Stomach (tissue), 4 donors: ENCODE measurements at regions not wholly inside any gene's neighbourhood (a gene's known extent, or its start where the extent isn't known, plus 50 kb on each side); places are given as distances from the start of the nearest gene placed in this dataset.

Experiments
- EP300 ChIP-seq: sonication (generic); formaldehyde crosslinking; IDR thresholded peaks from one replicate; pipeline ENCODE4 v1.6.1; 2017; ENCODE audit warnings: antibody characterized with exemption
- POLR2A ChIP-seq, 4 donors: fragments of 450-650 bp; IDR thresholded peaks; one replicate each; pipeline ENCODE4 v1.6.1; 2016; ENCODE audit warnings: antibody characterized with exemption in 4 of 4, control low read depth in 2 of 4, mild to moderate bottlenecking in 1 of 4, moderate library complexity in 1 of 4
- POLR2AphosphoS5 ChIP-seq, 3 donors: sonication (generic); formaldehyde crosslinking; IDR thresholded peaks; one replicate each; pipeline ENCODE4 v1.6.1; 2016; ENCODE audit warnings: antibody characterized with exemption in 3 of 3
- TF ChIP-seq, protein P1 (sequence below), 7 experiments: fragments of 450-650 bp in 4 of 7; fragments of 200-600 bp in 3 of 7; sonication (generic) in 3 of 7; IDR thresholded peaks; one replicate each; pipeline ENCODE4 v1.5.1; 2016 to 2019; ENCODE audit warnings: antibody characterized with exemption in 7 of 7, control low read depth in 2 of 7, mild to moderate bottlenecking in 1 of 7

GRCh38 chr9:89878687-89879086 is 273.9 kb downstream of the GADD45G start:
- TF ChIP-seq, protein P1, sequence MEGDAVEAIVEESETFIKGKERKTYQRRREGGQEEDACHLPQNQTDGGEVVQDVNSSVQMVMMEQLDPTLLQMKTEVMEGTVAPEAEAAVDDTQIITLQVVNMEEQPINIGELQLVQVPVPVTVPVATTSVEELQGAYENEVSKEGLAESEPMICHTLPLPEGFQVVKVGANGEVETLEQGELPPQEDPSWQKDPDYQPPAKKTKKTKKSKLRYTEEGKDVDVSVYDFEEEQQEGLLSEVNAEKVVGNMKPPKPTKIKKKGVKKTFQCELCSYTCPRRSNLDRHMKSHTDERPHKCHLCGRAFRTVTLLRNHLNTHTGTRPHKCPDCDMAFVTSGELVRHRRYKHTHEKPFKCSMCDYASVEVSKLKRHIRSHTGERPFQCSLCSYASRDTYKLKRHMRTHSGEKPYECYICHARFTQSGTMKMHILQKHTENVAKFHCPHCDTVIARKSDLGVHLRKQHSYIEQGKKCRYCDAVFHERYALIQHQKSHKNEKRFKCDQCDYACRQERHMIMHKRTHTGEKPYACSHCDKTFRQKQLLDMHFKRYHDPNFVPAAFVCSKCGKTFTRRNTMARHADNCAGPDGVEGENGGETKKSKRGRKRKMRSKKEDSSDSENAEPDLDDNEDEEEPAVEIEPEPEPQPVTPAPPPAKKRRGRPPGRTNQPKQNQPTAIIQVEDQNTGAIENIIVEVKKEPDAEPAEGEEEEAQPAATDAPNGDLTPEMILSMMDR (IDR thresholded peaks at IDR 0.05) = no peak
- TF ChIP-seq POLR2A (IDR thresholded peaks at IDR 0.05) (no peak), POLR2AphosphoS5 (IDR thresholded peaks at IDR 0.05) (peak in 2 of 3 donors; percentile 76 to 78), EP300 (peak; percentile 60)
